OCI-LY7 (cell line): ENCODE measurements at regions not wholly inside any gene's neighbourhood (a gene's known extent, or its start where the extent isn't known, plus 50 kb on each side); places are given as distances from the start of the nearest gene placed in this dataset.

Experiments used
- EZH2phosphoT487 ChIP-seq: fragments of 200-600 bp; sonication (generic); IDR thresholded peaks from 2 replicates; pipeline ENCODE4 v1.6.1; 2018; ENCODE audit warnings: low read depth, borderline replicate concordance, mild to moderate bottlenecking, mixed run types, antibody characterized with exemption, low read length, moderate library complexity, mixed read lengths
- TF ChIP-seq, protein P1 (sequence below): fragments of 200-600 bp; sonication (generic); conservative IDR thresholded peaks from 2 replicates; pipeline ENCODE4 v1.5.1; 2014; ENCODE audit warnings: mild to moderate bottlenecking, antibody characterized with exemption, low read length, moderate library complexity, mixed read lengths

DNA sequence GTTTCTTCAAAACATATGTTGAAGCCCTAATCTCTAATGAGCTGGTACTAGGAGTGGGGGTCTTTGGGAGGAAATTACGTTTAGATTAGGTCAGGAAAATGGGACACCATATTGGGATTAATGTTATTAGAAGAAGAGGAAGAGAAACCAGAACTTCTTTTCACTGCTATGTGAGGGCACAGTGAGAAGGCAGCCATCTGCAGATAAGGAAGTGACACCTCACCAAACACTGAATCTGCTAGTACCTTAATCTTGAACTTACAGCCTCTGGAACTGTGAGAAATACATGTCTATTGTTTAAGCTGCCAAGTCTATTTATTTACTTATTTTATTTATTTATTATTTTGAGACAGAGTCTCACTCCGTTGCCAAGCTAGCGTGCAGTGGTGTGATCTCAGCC lies 482.4 kb downstream of the CDY2B start:
- TF ChIP-seq, protein P1, sequence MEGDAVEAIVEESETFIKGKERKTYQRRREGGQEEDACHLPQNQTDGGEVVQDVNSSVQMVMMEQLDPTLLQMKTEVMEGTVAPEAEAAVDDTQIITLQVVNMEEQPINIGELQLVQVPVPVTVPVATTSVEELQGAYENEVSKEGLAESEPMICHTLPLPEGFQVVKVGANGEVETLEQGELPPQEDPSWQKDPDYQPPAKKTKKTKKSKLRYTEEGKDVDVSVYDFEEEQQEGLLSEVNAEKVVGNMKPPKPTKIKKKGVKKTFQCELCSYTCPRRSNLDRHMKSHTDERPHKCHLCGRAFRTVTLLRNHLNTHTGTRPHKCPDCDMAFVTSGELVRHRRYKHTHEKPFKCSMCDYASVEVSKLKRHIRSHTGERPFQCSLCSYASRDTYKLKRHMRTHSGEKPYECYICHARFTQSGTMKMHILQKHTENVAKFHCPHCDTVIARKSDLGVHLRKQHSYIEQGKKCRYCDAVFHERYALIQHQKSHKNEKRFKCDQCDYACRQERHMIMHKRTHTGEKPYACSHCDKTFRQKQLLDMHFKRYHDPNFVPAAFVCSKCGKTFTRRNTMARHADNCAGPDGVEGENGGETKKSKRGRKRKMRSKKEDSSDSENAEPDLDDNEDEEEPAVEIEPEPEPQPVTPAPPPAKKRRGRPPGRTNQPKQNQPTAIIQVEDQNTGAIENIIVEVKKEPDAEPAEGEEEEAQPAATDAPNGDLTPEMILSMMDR, result no peak
- no peak for TF ChIP-seq EZH2phosphoT487
